HG02642 (cell line): ENCODE measurements at regions not wholly inside any gene's neighbourhood (a gene's known extent, or its start where the extent isn't known, plus 50 kb on each side); places are given as distances from the start of the nearest gene placed in this dataset.

Experiments used
- ATAC-seq: cut with Tn5 transposase; IDR thresholded peaks from one replicate; pipeline ENCODE4 v1.9.1; 2021; ENCODE audit warnings: mild to moderate bottlenecking; ENCODE audit not compliant: unreplicated experiment, poor library complexity

DNA sequence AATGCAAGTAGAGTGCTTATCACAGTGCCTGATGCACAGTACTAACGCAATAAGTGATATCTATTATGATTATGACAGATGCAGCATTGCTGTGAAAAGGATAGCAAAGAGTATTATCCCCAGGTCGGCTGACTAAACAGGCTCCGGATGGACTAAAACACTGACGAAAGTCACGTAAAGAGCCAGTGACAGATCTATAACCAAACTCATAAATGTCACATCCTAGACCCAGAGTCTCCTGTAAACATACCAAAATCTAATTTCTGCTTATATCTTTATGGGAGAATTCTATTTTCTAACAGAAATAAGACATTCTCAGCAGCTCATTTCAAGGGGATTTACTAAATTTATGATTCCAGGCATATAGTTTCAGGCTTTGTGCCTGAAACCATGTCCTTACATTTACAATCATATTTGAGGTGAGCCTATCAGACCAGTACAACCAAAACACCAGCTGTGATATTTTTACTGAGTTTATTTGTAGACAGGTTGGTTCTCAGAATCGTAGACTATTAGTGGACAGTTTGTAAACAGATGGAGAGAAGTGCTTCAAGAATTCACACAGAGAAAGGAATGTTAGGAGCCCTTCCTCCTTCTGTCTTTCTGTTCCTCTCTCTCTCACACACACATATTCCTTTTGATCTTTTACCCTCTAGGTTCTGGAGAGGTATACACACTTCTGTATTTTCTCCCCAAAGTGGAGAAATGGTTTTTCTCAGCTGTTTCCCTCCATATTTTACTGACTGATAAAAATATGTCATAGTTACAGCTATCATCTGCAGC, 52.4 kb upstream of the WDR26 start:
- ATAC-seq: no peak

DNA sequence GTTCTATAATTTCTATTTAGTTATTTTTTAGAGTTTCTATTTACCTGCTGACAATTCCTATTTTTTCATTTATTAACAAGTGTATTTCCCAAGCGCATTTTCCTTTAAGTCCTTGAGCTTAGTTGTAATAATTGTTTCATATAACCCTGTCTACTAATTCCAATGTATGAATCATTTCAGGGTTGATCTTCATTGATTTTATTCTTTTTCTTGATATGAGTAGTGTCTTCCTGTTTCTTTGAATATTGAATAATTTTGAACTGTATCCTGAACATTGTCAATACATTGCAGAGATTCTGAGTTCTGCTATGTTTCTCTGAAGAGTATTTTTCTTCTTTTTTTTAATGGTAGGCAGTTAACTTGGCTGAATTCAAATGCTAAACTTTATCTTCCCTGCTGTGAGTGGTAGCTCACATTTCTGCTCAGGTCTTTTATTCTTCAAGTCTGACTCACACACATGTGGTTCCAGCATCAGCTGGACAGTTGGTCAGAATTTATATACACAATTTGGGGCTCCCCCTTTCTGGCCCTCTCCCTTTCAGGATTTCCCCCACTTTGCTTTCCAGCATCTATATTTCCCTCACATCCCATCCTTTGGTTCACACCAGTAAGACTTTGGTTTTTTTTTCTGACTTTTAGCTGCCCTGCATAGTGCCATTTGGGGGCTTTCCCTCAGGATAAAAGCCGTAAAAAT, 54.4 kb upstream of the WDR26 start:
- peak; percentile 46 for ATAC-seq

DNA sequence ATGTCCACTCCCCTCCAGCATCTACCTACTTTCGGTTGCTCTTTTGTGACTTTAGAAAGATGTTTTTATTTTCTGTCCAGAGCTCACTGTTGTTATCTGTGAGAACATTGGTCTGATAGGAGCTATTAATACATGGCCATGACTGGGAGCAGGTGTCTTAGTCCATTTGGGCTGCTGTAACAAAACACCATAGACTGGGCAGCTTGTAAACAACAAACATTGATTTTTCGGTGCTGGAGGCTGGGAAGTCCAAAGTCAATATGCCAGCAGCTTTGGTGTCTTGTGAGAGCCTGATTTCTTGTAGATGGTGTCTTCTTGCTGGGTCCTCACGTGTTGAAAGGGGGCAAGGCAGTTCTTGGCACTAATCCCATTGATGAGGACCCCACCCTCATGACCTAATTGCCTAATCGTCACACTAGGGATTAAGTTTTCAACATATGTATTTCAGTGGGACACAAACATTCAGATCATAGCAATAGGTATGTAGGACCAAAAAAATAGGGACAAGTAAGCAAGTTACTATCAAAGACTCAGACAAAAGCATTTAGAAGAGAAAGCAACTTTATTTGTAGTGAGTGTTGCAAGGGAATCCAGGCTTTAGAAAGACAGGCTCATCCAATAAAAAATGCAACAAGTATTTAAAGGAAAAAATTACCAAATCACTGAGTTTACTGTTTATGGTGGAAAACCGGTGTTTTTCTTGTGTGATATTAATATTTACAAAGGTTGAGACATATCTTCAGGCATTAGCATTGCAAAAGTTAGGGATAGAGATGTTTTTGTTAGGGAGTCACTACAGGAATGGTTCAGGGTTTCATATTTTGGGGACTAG, 55.2 kb upstream of the WDR26 start:
- no peak for ATAC-seq

DNA sequence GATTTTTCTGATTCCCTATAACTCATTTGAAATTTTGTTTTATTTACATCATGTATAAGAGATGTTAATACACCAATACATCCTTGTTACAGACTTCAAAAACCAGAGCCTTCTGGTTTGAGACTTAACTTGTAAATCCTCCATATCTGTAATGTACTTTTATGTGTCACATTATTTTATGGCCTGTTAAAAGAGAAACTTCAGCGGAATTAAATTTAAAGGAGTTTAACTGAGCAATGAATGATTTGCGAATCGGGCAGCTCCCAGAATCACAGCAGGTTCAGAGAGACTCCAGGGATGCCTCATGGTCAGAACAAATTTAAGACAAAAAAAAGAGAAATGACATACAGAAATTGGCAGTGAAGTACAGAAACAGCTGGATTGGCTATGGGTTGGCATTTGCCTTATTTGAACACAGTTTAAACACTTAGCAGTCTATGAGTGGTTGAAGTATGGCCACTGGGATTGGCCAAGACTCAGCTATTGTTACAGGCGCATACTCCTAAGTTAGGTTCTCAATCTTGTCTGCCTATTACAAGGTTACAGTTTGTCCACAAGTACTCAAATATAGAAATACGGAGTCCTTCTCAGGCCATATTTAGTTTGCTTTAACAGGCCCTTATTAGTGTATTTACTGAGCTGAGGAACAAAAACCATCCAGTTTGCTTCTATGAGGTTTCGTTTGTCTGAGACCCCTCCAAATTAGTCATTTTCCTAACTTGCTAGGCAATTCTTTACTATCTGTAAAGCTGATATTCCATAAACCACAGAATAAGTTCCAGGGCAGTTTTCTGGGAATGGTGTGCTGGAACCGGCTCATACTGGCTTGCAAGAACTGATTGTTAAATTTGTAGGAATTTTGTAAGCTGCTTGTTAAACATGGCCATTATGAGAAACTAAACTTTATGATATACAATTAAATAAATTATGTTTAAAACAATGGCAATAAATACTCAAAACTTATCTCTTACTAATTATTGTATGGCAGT, 56.2 kb upstream of the WDR26 start:
- ATAC-seq: no peak

DNA sequence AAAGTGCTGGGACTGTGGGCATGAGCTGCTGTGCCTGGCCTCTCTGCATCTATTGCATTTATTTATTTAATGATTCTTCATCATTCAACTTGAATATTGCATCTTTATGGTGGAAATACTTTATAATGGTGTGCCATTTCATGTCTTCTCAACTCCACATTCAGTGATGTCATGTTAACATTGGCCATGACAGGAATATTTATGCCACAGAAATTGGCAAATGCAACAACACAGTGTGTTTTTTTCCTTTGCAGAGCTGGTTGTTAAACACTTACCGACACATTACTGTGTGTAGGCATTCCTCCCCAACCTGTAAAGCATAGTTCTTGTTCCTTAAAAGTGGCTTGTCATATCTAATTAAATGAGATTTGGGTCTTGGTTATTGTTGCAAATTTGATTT, 57.4 kb upstream of the WDR26 start:
- ATAC-seq: no peak

DNA sequence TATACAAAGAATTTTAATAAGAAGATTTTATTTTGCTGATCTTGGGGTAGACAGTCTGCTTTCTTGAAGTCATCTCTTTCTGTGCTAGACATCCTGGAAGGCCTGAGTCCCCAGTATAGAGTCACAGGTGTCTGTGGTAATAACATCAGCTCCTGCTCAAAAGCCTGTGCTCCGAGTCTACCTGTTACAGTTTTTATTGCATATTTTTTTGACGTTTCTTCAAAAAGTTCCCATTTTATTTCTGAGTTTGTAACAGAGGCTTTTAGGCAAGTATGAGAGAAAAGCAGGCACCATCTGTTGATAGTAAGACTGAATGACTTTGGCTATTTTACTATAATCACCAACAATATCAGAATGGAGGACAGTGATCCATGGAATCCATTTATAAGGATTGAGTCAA, 58.0 kb upstream of the WDR26 start:
- ATAC-seq: no peak

DNA sequence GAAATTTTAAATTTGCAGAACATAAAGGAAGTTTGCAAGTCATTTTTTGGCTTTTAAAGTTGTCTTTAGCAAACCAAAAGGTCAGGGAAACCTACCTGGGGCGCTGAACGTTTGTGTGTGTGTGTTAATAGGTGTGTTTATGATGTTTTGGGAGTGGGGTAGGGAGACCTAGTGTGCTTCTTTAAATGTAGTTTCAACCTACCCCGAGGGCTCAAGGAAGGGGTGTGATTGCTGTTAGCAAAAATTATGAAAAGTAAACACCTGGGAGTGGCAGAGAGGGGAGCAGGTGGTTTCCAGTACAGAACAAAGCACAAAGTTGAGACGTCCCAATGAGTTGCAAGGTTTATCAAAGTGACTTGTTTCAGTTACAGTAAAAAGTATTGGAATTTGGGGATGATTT, 58.7 kb upstream of the WDR26 start:
- ATAC-seq: no peak

DNA sequence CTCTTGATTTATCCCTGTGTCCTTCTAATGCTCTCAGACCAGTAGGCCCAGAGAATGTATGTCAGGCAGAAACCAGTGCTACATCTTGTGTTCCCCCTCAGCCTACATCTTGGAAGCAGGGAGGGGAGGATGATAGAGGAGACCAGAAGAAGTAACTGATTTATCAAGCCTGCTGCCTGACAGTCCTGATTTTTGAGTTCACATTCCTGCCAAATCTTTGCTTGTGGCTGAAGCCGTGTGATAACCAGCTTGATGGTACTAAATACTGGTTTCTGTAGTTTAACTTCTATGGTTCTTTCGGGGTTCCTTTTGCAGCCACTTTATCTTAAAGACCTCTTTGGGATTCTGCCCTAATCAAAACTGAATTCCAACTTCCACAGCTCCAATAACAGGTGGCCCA, 59.7 kb upstream of the WDR26 start:
- no peak for ATAC-seq

DNA sequence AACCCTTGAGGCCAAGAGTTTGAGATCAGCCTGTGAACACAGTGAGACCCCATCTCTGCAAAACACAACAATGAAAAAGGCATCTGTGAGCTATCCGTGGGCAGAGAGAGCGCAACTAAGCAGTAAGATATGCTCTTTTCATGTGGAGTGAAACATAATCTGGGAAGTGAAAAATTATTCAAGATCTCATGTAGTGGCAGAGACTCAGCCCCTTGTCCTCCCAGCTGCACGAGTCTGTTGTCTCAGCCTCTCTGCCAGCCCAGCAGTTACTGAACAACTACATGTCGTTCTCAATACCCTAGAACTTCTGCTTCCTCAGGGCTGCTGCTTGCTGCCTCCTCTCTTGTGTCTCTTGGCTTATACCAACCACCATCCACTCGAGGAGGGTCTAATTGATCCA, 61.3 kb upstream of the WDR26 start:
- no peak for ATAC-seq

DNA sequence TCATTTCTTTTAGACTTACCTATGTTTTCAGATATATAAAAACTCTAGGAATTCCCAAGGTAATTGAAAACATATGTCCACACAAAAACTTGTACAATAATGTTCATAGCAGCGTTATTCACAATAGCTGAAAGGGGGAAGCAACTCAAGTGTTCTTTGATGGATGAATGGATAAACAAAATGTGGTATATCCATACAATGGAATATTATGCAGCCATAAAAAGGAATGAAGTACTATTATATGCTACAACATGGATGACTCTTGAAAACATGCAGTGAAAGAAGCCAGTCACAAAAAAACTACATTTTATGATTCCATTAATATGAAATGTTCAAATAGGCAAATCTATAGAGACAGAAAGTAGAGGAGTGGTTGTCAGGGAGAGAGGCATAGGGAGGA, 62.2 kb upstream of the WDR26 start:
- no peak for ATAC-seq

DNA sequence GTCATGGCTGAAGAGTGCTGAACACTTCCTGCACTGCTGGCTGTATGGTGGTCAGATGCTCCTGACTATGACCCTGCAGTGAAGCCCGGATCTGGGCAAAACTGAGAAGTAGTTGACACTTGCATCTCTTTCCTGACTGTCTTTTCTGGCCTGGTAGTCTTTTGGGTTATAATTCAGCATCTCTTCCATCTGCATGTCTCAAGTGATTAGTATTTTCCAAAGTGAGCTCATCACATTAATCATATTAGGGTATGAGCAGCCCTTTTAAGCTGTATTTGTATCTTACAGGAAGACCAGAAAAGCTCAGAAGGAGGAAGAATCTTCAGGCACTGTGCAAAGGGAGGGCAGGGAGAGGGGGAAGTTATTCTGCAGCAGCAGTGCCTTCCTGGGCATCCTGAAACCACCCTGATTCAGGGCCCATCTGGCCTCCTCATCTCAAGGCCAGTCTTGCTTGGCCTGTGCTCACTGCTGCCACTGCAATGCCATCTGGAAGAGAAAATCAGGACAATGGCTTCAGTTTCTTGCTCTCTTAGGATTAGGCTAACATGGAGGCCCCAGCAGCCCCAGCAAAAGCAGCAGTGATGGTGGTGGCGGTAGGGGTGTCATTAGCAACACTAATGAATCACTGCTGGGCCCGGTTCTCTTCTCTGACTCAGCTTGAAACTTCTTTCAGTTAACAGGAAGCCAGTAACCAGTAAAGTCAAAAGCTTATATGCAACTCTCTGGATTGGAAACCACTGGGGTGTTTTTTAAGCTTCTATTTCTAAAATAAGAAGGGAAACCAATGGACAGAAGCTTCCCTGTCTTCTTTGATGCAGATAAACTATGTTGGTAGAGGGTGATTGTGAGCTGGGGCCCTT, 63.3 kb upstream of the WDR26 start:
- peak; percentile 97 for ATAC-seq

DNA sequence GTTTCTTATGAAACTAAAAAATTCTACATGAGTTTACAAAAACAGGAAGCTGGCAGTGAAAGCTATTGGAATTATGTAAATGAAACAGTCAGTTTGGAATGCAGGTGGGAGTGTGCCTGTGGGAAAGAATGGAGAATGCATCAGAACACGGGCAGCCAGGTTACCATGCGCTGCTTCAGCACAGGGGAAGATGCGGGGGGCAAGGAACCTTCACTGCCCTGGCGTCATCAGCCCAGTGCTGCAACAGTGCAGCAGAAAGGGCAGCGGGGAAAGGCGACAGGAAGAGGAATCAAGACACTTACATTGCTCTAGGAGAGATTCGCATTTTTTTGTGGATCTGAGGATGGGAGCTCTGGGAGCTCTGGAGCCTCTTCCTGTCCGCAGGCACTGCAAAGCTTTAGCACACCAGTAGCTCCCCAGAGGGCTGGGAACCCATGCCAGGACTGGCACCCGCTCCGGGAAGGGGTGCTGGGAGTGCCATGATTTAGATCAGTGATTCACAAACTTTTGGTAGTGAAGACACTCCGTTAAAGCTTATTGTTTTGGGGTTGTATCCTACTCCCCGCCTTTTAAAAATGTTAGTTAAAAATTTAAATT, 64.1 kb upstream of the WDR26 start:
- ATAC-seq: no peak

DNA sequence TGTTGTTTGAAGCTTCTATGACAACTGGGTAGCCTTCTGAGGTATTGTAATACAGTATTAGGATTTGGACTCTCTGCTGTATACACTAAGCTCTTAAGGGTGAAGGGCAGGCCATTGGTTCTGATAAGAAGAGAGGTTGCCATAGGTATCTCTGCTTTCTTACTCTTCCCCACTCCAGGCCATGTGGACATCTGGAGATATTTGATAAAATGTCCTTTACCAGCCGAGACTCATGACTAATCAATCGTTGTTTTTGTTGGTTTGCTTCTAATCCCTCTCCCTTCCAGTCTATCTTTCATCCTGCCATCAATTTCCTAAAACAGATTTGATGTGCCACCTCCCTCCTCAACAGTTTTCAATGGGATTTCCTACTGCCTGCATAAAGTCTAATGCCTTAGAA, 64.6 kb upstream of the WDR26 start:
- ATAC-seq: no peak

DNA sequence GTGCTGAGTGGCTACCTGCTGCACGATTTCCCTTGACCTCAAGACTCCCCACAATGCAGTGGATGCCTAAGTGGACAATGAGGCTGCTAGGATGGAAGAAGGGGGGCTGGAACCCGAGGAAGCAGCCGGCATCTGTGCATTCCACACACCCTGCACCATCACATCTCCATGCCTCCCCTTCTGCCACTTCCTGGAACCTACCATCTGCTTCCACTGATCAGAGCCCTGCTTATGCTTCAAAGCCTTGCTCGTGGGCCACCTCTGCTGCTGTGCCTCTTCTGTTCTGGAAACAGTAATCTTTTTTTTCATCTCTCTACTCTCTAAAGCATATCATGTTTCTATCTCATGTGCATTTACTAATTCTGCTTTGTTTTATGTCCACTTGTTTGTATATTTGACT, 66.2 kb upstream of the WDR26 start:
- ATAC-seq: no peak

DNA sequence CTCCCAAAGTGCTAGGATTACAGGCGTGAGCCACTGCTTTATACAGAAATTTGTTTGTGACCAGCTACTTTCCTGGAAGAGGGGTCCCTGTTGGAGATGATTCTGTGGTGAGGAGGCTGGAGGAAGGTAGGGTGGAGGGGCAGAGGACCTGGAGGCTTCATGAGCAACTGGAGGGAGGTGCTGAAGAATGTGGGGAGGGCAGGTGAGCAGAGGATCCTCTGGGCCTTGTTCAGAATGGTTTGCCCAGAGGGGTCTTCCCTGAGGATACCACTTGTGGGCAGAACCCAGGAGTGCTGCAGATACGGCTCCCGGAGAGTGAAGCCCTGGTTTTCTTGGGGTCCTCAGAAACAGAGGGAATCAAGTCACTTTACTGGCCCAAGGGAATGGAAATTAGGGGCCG, 67.2 kb upstream of the WDR26 start:
- ATAC-seq: no peak

DNA sequence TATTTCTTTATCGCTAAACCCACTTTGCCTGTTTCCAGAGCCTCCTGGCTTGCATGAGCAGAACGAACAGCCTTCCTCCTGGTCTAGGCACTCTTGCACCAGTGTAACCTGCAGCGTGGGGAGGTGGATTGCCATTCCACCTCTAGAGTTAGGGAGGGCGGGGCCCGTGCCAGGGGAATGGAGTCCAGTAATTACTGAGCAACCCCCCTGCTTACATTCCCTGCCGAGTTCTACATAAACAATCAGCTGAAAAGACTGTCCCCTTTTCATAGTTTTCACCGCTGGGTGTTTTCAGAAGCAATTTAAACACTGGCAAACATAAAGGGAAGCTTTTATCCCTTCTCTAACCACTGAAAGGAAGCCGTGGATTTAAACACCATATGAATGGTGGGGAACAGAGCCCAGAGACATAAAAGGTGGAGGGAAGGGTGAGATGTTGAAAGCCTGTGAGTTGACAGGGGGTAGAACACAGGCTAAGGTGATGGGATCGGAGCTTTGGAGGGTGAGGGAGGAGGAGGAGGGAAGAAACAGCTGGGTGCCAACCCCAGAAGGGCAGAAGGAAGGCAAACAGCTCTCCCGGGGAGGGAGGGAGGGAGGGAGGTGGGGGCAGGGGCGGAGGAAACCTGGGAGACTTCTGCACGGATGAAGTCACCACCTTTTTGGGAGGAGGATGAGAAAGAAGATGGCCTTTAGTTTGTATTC, 68.0 kb upstream of the WDR26 start:
- no peak for ATAC-seq

DNA sequence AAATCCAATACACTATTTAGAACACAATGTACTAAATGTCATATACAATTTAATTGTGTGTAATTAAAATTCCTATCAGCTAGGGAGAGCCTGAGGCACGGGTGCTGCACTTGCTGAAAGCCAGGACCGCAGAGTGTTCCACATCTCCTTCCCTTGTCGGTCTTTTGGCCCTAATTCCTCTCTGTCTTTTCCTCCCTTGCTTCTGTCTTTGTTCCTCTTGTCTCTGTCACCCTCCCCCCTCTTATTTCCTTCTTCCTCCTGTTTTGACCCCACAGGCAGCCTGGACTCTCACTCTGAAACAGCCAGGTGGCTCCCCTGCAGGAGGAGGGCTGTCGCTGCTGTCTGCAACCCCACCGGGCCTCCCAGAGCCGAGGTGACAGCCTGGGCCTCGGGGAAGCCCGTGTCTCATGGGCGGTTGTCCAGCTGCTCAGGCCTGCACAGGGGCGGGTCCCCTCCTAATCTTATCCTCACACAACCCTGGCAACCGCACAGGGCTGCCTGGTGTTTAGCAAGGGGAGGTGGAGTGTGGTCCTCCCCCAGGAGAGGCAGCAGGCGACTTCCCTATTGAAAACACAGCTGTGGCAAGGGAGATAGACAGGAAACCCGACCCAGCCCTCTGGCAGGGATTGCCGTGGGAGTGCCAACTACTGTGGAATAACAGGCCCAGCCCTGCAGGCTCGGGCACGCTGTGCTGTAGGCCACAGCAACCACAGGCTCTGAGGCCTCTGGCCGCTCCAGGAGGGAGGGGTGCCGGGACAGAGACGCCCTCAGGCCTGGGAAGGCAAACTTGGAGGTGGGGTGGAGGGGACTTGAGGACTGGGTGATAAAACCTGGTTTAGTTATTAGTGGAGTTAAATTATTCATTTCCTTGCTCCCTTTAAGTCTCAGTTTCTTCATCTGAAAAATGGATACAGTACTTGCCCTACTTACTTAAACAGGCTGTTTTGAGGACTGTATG, 68.8 kb upstream of the WDR26 start:
- ATAC-seq: peak; percentile 95
